ENCODE measurements at regions not wholly inside any gene's neighbourhood (a gene's known extent, or its start where the extent isn't known, plus 50 kb on each side); places are given as distances from the start of the nearest gene placed in this dataset.

GRCh38 chr3:148178503-148178902 is 519.2 kb upstream of the AGTR1 start:
- intact Hi-C loops (cut with micrococcal nuclease), result no loop called here
- Histone ChIP-seq H3K4me3 (ENCODE audit: insufficient read depth, low read depth, low read length) (no peak overlapping the region), H3K4me2 (ENCODE audit: low read depth, low read length) (no peak overlapping the region), H3K9me1 (ENCODE audit: insufficient read depth, low read length) (no peaks in the 10 kb centered on the region), H3K56ac (ENCODE audit: extremely low read depth, insufficient read depth, low read length) (no peak overlapping the region), H4K91ac (ENCODE audit: insufficient read depth, low read depth, low read length) (no peak overlapping the region), H4K20me1 (ENCODE audit: insufficient read depth, low read length) (no peaks in the 10 kb centered on the region), H2BK20ac (ENCODE audit: low read depth, low read length) (no peak overlapping the region), H3K27me3 (ENCODE audit: control insufficient read depth, insufficient read depth, low read length) (no peaks in the 10 kb centered on the region), H3K23ac (ENCODE audit: low read depth, low read length) (no peak overlapping the region), H4K8ac (ENCODE audit: low read depth in 2 of 2, low read length in 2 of 2) (no peak overlapping the region), H3K9me3 (ENCODE audit: control insufficient read depth, insufficient read depth, low read length) (no peaks in the 10 kb centered on the region), H3K9ac (ENCODE audit: low read depth, low read length) (no peak overlapping the region), H3K18ac (ENCODE audit: low read depth, low read length) (no peak overlapping the region), H4K5ac (ENCODE audit: low read depth, low read length) (no peak overlapping the region), H2BK5ac (ENCODE audit: low read depth, low read length, poor library complexity, severe bottlenecking) (no peak overlapping the region), H3K27ac (ENCODE audit: insufficient read depth, low read length) (no peak overlapping the region), H2BK120ac (ENCODE audit: low read depth, low read length) (no peak overlapping the region), H3K36me3 (ENCODE audit: control insufficient read depth, insufficient read depth, low read length) (no peaks in the 10 kb centered on the region), H2AK9ac (replicated peaks; ENCODE audit: low read depth, low read length, poor library complexity) (no peak overlapping the region), H3K4ac (ENCODE audit: low read depth, low read length) (no peak overlapping the region), H3K79me1 (ENCODE audit: low read depth in 1 of 2, low read length in 2 of 2) (no peaks in the 10 kb centered on the region), H2BK15ac (ENCODE audit: low read depth, low read length) (no peak overlapping the region), H3K4me1 (ENCODE audit: control insufficient read depth, insufficient read depth, low read length) (no peaks in the 10 kb centered on the region), H2AK5ac (ENCODE audit: low read depth, low read length) (no peak overlapping the region), H2AFZ (replicated peaks; ENCODE audit: low read length, poor library complexity) (no peak overlapping the region), H3K14ac (replicated peaks; ENCODE audit: low read depth, low read length) (no peak overlapping the region)
- no CpG with 5 or more reads among the region's 3 CpGs for WGBS, 2 experiments (ENCODE audit: extremely low coverage in 2 of 2, insufficient read length in 1 of 2)
- in situ Hi-C loops (cut with MboI; ENCODE audit: low sequenced_read_pairs), result no loop called here
- POLR2A ChIA-PET (ENCODE audit: unreplicated experiment), result interaction anchor here (0.7 kb wide), 1 partner anchor 512 kb away, joined by 5 read pairs; no protein-coding TSS in a partner anchor
- dilution Hi-C loops (cut with HindIII; ENCODE audit: low sequenced_read_pairs, unreplicated experiment), result no loop called here
- TF ChIP-seq MXI1 (IDR thresholded peaks at IDR 0.05; ENCODE audit: borderline replicate concordance, low read depth, low read length) (no peak), USF2 (IDR thresholded peaks at IDR 0.05; ENCODE audit: low read depth, low read length) (no peak), NFE2L2 (IDR thresholded peaks at IDR 0.05; ENCODE audit: low read depth, low read length) (no peak), CHD1 (IDR thresholded peaks at IDR 0.05; ENCODE audit: low read depth, low read length) (no peak), RAD21 (IDR thresholded peaks at IDR 0.05; ENCODE audit: low read length) (no peak), RCOR1 (IDR thresholded peaks at IDR 0.05; ENCODE audit: insufficient replicate concordance, low read length) (no peak), CEBPB (IDR thresholded peaks at IDR 0.05; ENCODE audit: low read depth, low read length) (no peak), MAZ (IDR thresholded peaks at IDR 0.05; ENCODE audit: borderline replicate concordance, low read depth, low read length) (no peak), RFX5 (IDR thresholded peaks at IDR 0.05; ENCODE audit: low read depth, low read length) (no peak), ELK1 (IDR thresholded peaks at IDR 0.05; ENCODE audit: borderline replicate concordance, low read depth, low read length) (no peak), FOS (IDR thresholded peaks at IDR 0.05; ENCODE audit: low read depth, low read length) (no peak), SMC3 (IDR thresholded peaks at IDR 0.05; ENCODE audit: low read depth, low read length) (no peak), MAFK (IDR thresholded peaks at IDR 0.05; ENCODE audit: low read depth, low read length) (no peak), BHLHE40 (IDR thresholded peaks at IDR 0.05; ENCODE audit: low read depth, low read length) (no peak), POLR2A (IDR thresholded peaks at IDR 0.05; ENCODE audit: low read depth, low read length) (no peak)
- TF ChIP-seq, protein P1, sequence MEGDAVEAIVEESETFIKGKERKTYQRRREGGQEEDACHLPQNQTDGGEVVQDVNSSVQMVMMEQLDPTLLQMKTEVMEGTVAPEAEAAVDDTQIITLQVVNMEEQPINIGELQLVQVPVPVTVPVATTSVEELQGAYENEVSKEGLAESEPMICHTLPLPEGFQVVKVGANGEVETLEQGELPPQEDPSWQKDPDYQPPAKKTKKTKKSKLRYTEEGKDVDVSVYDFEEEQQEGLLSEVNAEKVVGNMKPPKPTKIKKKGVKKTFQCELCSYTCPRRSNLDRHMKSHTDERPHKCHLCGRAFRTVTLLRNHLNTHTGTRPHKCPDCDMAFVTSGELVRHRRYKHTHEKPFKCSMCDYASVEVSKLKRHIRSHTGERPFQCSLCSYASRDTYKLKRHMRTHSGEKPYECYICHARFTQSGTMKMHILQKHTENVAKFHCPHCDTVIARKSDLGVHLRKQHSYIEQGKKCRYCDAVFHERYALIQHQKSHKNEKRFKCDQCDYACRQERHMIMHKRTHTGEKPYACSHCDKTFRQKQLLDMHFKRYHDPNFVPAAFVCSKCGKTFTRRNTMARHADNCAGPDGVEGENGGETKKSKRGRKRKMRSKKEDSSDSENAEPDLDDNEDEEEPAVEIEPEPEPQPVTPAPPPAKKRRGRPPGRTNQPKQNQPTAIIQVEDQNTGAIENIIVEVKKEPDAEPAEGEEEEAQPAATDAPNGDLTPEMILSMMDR (conservative IDR thresholded peaks at IDR 0.05; ENCODE audit: low read depth, low read length), result no peak
- BruUV-seq (replicated peaks), result no TSS peak
- no peak for DNase-seq
- no peak for ATAC-seq (ENCODE audit: low read depth)
- CTCF ChIA-PET, result no interaction called here

Data from IMR-90 (cell line).